HG03064 (cell line): ENCODE measurements at regions not wholly inside any gene's neighbourhood (a gene's known extent, or its start where the extent isn't known, plus 50 kb on each side); places are given as distances from the start of the nearest gene placed in this dataset.

Source experiments
- ATAC-seq: cut with Tn5 transposase; IDR thresholded peaks from one replicate; pipeline ENCODE4 v1.9.1; 2021; ENCODE audit warnings: low read depth; ENCODE audit not compliant: unreplicated experiment

DNA sequence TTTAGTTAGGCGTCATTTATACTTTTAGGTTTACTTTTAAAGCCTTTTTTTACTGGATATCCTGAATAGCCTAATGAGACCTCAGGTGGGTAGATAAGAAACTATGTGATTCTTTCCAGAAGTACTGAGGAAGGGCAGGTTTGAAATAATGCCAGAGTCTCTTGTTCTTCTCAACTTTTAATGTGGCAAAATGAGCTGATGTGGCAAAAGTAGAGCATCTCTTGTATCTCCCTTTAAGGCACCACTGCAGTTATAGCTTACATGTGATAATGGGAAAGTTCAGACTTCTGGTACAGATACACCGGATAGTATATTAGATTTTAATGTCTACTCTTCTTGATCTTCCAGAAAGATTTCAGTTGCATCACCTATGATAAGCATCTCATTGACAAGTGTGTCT lies 1124.8 kb downstream of the LRFN5 start:
- no peak for ATAC-seq

DNA sequence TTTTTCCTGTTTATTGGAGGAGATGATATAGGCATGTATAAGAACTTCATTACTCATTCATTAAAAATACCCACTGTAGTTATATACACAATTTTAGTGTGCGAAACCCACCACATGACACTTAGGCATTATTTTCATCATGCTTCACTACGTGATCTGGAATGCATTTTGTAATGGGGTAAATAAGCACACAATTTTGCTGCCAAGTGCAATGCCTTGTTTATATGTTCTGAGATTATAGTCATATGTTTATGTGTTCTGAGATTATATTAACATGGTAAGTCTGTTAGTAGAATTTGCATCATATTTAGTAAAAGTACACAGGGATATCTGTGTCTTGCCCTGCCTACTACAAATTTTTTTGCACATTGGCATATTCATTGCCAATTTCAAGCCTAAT lies 1123.0 kb downstream of the LRFN5 start:
- no peak for ATAC-seq

DNA sequence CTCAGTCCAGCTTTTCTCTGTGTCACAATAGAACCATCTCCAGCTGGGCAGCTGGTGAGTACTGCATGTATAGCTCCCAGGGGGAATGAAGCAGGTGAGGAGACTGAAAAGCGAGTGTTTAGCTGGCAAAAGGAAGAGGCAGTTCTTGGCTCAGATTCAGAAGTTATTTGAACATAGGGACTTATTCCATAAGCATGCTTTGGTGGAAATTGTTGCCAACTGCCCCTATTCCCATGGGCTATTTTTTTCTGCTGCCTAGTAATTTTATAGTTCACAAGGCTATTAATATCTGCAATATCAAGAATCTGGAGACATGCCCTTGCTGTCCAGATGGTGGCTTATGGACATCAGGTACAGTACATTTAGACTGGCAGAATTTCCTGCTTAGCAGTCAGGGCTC lies 1112.7 kb downstream of the LRFN5 start:
- ATAC-seq, result no peak

DNA sequence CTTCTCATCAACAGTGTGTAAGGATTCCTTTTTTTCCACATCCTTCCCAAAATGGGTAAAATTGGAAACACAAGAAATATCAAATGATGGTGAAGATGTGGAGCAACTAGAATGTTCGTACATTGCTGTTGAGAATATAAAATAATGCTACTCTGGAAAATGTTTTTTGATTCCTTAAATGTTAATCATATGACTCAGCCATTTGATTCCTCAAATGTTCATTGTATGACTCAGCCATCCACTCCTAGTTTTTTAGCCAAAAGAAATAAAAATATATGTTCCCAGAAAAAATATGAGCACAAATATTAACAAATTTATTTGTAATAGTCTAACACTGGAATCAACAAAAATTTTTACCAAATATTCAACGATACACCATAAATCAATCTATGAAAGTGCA lies 1108.6 kb downstream of the LRFN5 start:
- no peak for ATAC-seq

DNA sequence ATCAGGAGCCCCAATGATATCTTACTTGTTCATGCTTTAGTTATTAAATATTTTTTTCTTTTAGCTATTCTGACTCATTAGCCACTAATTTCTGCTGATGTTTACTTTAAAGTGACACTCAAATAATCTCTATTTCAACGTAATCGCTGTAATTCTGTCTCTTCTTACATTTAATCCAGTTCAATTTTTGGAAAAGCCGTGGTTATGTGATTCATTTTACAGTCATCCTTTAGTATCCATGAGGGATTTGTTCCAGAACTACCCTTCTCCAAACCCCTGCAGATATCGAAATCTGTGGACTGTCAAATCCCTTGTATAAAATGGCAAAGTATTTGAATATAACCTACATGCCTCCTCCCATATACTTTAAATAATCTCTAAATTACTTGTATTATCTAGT lies 1103.4 kb downstream of the LRFN5 start:
- no peak for ATAC-seq

DNA sequence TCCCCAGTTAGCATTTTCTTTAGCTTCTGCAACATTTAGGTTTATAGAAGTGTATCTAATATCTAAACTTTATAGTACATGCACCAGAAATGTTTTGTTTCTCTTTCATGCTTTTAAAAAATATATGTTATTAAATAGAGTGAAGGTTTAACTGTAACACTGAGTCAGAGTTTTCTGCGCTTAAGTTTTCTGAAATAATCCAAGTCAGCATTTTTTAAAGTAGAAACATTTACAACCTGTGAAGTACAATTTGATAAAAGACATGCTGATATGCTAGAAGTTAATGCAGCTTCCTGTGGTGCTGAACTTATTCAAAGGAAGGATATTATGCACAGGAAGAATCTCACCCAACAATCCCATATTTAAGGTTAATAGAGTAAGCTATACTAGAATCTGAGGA lies 1096.8 kb downstream of the LRFN5 start:
- ATAC-seq, result no peak

DNA sequence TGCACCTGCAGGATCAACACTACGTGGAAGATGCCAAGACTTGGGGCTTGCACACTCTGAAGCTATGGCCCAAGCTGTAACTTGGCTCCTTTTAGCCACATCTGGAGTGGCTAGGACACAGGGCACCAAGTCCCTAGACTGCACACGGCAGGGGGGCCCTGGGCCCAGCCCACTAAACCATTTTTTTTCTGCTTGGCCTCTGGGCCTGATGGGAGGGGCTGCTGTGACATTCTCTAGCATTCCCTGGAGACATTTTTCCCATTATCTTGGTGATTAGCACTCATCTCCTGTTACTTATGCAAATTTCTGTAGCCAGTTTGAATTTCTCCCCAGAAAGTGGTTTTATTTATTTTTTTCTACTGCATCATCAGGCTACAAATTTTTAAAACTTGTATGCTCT lies 1080.7 kb downstream of the LRFN5 start:
- no peak for ATAC-seq

DNA sequence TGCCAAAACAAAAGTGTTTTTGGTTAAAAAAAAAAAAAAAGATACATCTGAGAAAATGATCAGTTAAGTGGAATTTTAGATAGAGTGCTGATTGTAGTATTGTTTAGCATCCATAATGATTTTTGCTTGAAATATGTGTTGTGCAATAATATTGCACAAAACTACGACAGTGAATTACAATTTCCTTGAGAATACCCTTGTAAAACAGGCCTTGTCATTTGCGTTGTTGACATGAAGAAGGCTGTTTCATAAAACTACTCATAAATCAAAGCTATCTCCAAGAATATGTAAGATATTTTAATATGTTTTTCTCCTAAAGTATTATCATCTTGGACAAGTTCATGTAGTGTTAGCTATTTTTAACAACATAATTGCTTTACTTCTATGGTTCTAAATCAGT lies 1077.0 kb downstream of the LRFN5 start:
- no peak for ATAC-seq

DNA sequence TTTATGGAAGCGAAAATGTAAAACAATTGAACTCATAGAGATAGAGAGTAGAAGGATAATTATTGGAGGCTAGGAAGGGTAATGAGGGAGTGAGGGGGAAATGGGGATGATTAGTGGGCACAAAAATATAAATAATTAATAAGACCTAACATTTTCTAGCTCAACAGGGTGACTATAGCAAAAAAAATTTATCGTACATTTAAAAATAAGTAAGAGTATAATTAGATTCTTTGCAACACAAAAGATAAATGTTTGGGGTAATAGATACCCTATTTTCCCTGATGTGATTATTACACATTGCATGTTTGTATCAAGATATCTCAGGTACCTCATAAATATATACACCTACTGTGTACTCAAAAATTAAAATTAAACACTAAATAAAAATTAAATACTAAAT lies 1070.0 kb downstream of the LRFN5 start:
- ATAC-seq, result no peak

DNA sequence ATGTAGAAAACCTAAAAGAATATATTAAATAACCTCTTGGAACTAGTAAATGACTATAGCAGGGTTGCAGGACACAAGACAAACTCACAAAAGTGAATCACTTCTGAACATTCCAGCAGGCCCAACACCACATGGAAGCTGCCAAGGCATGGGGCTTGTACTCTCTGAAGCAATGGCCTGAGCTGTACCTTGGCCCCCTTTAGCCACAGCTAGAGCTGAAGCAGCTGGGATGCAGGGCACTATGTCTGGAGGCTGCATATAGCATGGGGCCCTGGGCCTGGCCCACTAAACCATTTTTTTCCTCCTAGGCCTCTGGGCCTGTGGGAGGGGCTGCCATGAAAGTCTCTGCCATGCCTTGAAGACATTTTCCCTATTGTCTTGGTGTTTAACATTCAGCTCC lies 1067.3 kb downstream of the LRFN5 start:
- ATAC-seq, result no peak

DNA sequence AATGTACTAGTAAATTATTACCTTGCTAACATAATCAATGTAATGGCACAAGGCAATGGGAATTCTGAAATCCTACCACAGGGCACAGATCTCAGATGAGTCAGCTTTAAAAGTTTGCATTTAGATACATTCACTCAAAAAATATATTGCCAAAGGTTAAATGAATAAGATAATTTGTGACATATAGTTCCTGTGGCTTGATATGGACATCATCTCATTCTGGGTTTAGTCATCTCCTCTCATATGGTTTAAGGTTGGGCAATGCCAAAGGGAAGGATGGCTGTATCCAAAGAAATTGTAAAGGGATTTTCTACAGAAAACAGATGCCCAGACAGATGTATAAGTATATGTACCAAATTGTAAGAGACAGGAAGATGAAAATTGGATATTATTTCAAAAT lies 1065.0 kb downstream of the LRFN5 start:
- ATAC-seq, result no peak

DNA sequence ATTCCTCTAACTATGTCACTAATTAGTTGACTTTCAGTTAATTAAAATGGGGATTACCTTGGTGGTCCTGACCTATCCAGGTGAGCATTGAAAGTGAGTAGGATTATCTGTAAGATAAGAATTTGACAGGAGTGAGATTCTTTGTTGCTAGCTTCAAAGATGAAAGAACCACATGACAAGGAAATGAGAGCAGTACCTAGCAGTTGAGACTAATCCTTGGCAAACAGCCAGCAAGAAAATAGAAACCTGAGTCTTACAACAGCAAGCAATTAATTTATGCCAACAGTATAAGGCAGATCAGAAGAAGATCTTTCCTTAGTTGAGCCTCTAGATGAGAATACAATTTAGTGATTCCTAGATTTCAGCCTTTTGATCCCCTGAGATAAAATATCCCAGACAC lies 1058.4 kb downstream of the LRFN5 start:
- no peak for ATAC-seq

DNA sequence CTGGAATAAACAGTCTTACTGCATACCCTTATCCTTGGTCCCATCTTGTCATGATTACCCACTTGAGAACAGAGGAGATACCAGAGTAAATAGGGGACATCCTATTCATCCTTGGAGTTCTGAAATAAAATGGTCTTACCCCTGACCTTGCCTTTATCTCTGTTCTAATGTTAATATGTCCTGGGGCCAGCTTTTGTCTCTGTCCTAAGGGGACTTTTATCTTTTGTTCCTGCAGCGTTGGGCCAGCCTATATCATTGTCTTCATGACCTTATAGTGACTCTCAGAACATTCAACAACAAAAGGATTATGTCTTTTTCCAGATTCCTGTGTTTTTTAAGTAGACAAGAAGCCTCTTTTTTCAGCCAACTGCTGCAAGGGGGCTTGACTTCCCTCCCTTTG lies 1057.5 kb downstream of the LRFN5 start:
- ATAC-seq, result no peak

DNA sequence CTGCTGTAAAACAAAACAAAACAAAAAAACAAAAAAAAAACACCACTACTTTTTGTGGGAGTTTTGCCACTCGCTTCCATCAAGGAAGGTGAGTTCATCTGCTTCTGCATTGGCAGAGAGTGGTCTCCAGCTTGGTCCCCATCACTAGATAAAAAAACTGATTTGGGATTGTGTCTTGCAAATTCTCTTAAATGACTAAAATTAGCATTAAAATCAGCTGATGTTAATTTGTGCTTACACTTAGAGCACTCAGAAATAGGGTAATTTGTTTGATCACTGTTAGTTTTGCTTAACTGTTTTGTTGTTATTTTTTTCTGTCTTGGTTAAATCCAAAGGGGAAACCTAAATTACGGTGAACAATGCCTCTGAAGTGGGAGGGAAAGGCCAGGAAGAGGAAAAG lies 1048.0 kb downstream of the LRFN5 start:
- no peak for ATAC-seq

DNA sequence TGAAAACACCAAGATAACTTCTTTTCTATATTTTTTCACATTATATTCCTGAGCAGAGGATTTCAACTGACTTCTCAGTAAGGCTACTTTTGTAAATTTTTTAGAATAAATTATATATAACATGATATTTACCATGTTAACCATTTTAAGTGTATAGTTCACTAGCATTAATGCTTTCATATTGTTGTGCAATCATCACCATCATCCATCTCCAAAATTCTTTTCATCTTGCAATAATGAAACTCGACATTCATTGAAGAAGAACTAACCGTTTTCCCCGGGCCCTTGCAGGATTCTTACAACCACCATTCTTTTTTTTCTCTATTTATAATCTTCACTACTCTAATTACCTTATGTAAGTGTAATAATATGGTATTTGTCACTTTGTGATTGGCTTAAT lies 1036.1 kb downstream of the LRFN5 start:
- ATAC-seq, result no peak

DNA sequence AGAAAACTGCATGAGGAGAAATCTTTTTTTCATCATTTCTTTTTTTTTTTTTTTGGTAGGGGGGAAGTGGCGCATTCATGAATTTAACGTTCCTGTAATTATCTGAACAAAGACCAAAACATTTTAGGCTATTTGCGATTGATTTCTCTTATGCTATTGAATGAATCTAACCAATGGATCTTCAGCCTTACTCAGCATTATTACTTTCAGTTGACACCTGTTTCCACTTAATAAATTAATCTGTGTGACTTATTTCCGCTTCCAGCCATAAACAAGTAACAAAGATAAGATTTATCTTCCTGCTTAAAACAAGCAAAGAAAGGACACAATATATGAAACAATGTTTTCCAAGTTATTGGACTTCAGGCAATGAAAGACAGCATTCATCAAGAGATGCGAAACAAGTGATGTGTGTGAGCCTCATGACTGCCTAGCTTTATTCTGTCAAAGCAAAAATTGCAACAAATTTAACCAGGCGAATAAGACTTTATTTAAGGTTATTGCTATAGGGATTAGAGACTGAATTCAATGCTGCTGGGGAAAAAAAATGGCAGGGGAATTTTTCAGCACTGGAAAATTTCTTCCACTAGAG lies 1026.9 kb downstream of the LRFN5 start:
- no peak for ATAC-seq

DNA sequence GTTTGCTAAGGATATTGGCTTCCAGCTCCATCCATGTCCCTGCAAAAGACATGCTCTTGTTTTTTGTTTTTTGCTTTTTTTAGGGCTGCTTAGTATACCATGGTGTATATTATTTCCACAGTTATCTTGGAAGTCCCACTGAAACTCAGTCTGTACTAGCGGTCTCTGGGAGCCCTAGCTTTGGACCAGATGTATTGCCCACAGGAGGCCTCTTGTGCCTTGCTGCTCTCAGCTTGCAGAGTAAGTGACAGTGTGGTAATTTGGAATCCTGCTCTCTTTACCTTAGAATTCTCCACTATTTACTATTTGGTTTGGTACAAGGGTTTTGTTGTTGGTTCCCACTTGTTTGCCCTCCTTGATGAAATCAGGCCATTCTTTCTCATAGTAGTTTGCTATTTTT lies 1022.9 kb downstream of the LRFN5 start:
- ATAC-seq, result no peak

DNA sequence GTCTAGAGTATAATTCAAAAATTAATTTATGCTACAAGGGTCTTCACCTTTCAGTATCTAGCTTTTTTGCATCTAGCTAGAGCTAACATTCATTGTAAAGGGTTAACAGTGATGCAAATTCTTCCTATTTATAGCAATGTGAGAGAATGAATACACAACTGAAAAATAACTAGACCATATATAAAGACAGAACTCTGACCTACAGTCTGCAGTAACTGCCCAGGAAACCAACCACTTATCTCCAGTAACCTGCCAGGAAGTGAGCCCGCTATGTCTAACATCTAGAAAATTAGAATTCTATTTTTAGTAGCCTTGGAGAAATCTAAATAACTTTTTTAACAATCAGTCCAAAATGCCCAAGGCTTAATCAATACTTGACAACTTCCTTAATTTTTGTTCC lies 1021.9 kb downstream of the LRFN5 start:
- ATAC-seq, result no peak

DNA sequence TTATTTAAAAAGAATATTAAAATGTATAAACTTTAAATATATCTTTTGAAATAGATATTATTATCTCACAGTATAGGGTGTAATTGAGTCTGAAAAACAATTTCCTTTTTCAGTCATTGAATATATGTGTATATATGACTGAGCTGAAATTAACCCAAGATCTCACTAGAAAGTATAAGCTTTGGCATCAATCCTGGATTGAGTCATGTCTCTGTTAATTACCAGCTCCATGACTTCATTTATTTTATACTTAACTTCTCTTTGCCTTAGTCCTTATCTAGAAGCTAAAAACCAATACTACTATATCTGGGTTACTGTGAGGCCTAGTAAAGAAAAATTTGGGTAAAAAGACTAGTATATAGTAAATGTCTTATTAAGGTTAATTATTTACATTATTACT lies 1020.3 kb downstream of the LRFN5 start:
- no peak for ATAC-seq

DNA sequence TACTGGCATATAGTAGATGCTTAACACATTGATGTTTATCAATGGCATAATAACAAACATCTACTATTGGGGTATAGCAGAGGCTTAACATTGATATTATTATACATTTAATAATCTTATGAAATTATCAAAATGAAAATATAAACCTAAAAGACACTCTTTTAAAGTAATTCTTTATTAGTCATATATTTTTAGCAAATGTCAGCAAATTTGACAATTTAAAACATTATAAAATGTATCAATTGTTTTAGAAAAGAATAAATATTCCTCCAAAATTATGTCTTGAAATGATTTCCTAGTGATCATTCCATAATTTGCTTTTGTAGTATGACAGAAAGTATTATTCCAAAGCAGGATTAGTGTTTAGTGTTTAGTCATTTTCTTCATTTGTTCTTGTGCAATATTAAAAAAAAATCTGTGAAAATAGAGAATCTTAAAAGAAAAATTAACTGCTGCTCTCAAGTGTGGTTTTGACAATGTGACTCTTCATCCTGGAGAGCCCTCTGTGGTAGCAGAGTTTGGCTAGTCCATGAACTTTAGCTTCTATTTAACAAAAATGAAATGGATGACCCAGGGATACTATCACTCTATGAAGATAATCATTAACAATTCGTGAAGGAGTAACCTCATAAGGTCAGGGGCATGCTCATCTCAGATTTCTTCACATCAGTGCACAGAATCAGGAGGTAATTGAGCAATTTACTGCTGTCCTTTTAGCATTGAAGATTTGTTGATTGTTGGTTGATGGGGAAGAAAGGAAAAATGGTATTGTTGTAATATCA lies 1018.5 kb downstream of the LRFN5 start:
- ATAC-seq, result no peak

DNA sequence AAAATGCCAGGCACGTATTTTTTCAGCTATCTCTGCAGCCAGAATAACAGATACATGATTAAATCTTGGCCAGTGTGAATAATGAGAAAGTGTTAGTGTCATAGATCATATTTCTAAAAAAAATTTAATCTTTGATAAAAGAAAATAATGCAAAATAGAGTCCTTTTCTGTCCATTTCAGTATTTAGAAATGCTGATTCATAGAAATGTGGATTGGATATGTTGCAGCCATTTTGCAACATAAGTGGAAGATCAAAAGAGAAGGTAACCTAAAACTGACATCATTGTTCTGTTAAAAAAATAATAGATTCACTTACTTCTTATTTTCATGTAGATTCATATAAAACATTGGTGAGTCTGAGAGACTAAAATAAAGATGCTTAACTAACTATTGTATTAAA lies 1010.3 kb downstream of the LRFN5 start:
- no peak for ATAC-seq

DNA sequence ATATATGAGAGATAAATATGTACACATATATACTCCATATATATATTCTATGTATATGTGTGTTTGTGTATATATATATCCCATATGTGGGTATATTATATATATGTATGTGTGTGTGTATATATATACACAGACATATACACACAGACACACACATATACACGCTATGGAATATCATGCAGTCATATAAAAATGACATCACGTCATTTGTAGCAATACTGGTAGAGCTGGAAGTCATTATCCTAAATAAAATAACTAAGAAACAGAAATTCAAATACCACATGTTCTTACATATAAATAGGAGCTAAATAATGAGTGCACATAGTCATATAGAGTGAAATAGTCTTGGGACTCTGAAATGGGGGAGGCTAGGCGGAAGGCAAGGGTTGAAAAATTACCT lies 1000.2 kb downstream of the LRFN5 start:
- ATAC-seq, result no peak
